Suprapubic skin (tissue), 3 donors: ENCODE measurements at regions not wholly inside any gene's neighbourhood (a gene's known extent, or its start where the extent isn't known, plus 50 kb on each side); places are given as distances from the start of the nearest gene placed in this dataset.

ENCODE experiments used
- CTCF ChIP-seq, 2 donors: fragments of 200-600 bp in 1 of 2; fragments of 450-650 bp in 1 of 2; sonication (generic) in 1 of 2; IDR thresholded peaks; one replicate each; pipeline ENCODE4 v1.5.1; 2016 to 2019; ENCODE audit warnings: antibody characterized with exemption in 2 of 2, mild to moderate bottlenecking in 1 of 2, moderate library complexity in 1 of 2
- POLR2A ChIP-seq, 2 donors: fragments of 450-650 bp; IDR thresholded peaks; one replicate each; pipeline ENCODE4 v1.6.1; 2017; ENCODE audit warnings: antibody characterized with exemption in 2 of 2, mild to moderate bottlenecking in 2 of 2, moderate library complexity in 2 of 2

GRCh38 chr4:152248347-152248746 lies 287.5 kb downstream of the FBXW7 start:
- no peak for TF ChIP-seq CTCF (IDR thresholded peaks at IDR 0.05)
- no peak for TF ChIP-seq POLR2A (IDR thresholded peaks at IDR 0.05)
